GM12878 (cell line): ENCODE measurements at regions not wholly inside any gene's neighbourhood (a gene's known extent, or its start where the extent isn't known, plus 50 kb on each side); places are given as distances from the start of the nearest gene placed in this dataset.

Source experiments
- ATAC-seq: fragments of 200-7000 bp; cut with Tn5 transposase; 3 replicates; pipeline ENCODE4 v1.9.1; 2020; ENCODE audit warnings: mild to moderate bottlenecking, moderate library complexity
- BruUV-seq: library from RNA; stranded (reverse); fragments of 400-500 nt; replicated peaks from 2 replicates; lab custom pipeline; 2021; lab: Mats Ljungman, UMichigan
- CTCF ChIA-PET: fragments of 300-600 bp; sonication (Branson Sonifier 250); formaldehyde crosslinking; extraction: SDS; loops from one replicate; lab custom pipeline; 2021; ENCODE audit warnings: inconsistent platforms; lab: Yijun Ruan, JAX
- POLR2A ChIA-PET: fragments of 350-600 bp; formaldehyde crosslinking; extraction: SDS; loops from one replicate; lab custom pipeline; 2021; ENCODE audit warnings: inconsistent platforms; lab: Charles Lee
- RAD21 ChIA-PET: fragments of 300-600 bp; sonication (Branson Sonifier 250); formaldehyde crosslinking; loops from one replicate; lab custom pipeline; 2023; ENCODE audit warnings: antibody characterized with exemption; ENCODE audit not compliant: unreplicated experiment; lab: Charles Lee
- SMC1A ChIA-PET: fragments of 300-600 bp; sonication (Branson Sonifier 250); formaldehyde crosslinking; loops from one replicate; lab custom pipeline; 2023; ENCODE audit not compliant: unreplicated experiment, uncharacterized antibody; lab: Charles Lee
- DNase-seq: peaks from one replicate; pipeline ENCODE4 v3.0.0-alpha.2; 2011; ENCODE audit warnings: low read depth, low spot score
- FAIRE-seq: peaks from 3 replicates; lab custom pipeline; 2011; peaks lifted over from hg19 to GRCh38; lab: Jason Lieb, UNC
- H2AFZ ChIP-seq: 2 replicates; pipeline ENCODE4 v1.6.0; 2011; ENCODE audit warnings: low read depth, low read length, control low read depth; ENCODE audit not compliant: control insufficient read depth
- H3K27ac ChIP-seq: 2 replicates; pipeline ENCODE4 v1.5.1; 2011; ENCODE audit warnings: control low read depth; ENCODE audit not compliant: control insufficient read depth, insufficient read depth
- H3K27me3 ChIP-seq, 2 experiments: replicated peaks in 1 of 2; 2 replicates each; pipeline versions ENCODE4 v1.6.0 to v1.6.1; 2011; ENCODE audit warnings: low read length in 1 of 2; ENCODE audit not compliant: control insufficient read depth in 2 of 2, insufficient read depth in 2 of 2
- H3K36me3 ChIP-seq, 2 experiments: 2 replicates each; pipeline ENCODE4 v1.5.1; 2011; ENCODE audit warnings: low read length in 1 of 2; ENCODE audit not compliant: control insufficient read depth in 2 of 2, insufficient read depth in 2 of 2
- H3K4me1 ChIP-seq: 2 replicates; pipeline ENCODE4 v1.6.1; 2011; ENCODE audit warnings: mild to moderate bottlenecking, low read length, moderate library complexity, mixed read lengths; ENCODE audit not compliant: control insufficient read depth, insufficient read depth
- H3K4me2 ChIP-seq: 2 replicates; pipeline ENCODE4 v1.6.0; 2011; ENCODE audit warnings: control low read depth; ENCODE audit not compliant: control insufficient read depth, insufficient read depth
- H3K4me3 ChIP-seq: fragments of 200-600 bp; sonication (generic); 2 replicates; pipeline ENCODE4 v1.5.1; 2016
- H3K79me2 ChIP-seq: 2 replicates; pipeline ENCODE4 v1.6.0; 2011; ENCODE audit warnings: low read length; ENCODE audit not compliant: control insufficient read depth, insufficient read depth
- H3K9ac ChIP-seq: 2 replicates; pipeline ENCODE4 v1.8.0; 2011; ENCODE audit warnings: low read length, control low read depth, mixed read lengths; ENCODE audit not compliant: control insufficient read depth, insufficient read depth
- H3K9me3 ChIP-seq: replicated peaks from 3 replicates; pipeline ENCODE4 v1.5.1; 2011; ENCODE audit warnings: mild to moderate bottlenecking, low read length; ENCODE audit not compliant: control insufficient read depth, insufficient read depth
- H4K20me1 ChIP-seq: 2 replicates; pipeline ENCODE4 v1.6.0; 2011; ENCODE audit not compliant: control insufficient read depth, insufficient read depth
- CBX3 ChIP-seq: fragments of 200-600 bp; sonication (generic); IDR thresholded peaks from 2 replicates; pipeline ENCODE4 v1.6.1; 2016; ENCODE audit warnings: low read depth, borderline replicate concordance
- CBX5 ChIP-seq: sonication (generic); IDR thresholded peaks from 2 replicates; pipeline ENCODE4 v1.6.1; 2016; ENCODE audit warnings: low read depth, moderate library complexity, mild to moderate bottlenecking, inconsistent platforms
- CTCF ChIP-seq, 3 experiments: IDR thresholded peaks in 2 of 3; conservative IDR thresholded peaks in 1 of 3; 2 replicates each; pipeline ENCODE4 v1.5.1; 2011; ENCODE audit warnings: low read depth in 3 of 3, low read length in 3 of 3, mild to moderate bottlenecking in 3 of 3, control low read depth in 2 of 3, moderate library complexity in 2 of 3, inconsistent platforms in 1 of 3, mixed read lengths in 1 of 3; ENCODE audit not compliant: control insufficient read depth in 2 of 3, insufficient read depth in 1 of 3; ENCODE audit errors: extremely low read depth in 1 of 3
- EP300 ChIP-seq, 2 experiments: fragments of 150-350 bp in 1 of 2; IDR thresholded peaks; 2 replicates each; pipeline ENCODE4 v1.6.1; 2011 to 2012; ENCODE audit warnings: low read depth in 2 of 2, low read length in 2 of 2, borderline replicate concordance in 1 of 2, improper control_type of control experiment in 1 of 2, inconsistent platforms in 1 of 2; ENCODE audit not compliant: control insufficient read depth in 1 of 2
- HDAC2 ChIP-seq: fragments of 200-600 bp; sonication (generic); IDR thresholded peaks from 2 replicates; pipeline ENCODE4 v1.6.1; 2017
- MYC ChIP-seq: IDR thresholded peaks from 2 replicates; pipeline ENCODE4 v1.6.1; 2011; ENCODE audit warnings: mild to moderate bottlenecking, low read length, moderate library complexity, inconsistent platforms; ENCODE audit not compliant: insufficient read depth, insufficient replicate concordance, insufficient read length, severe bottlenecking
- PKNOX1 ChIP-seq: fragments of 450-650 bp; IDR thresholded peaks from 2 replicates; pipeline ENCODE4 v1.6.1; 2016; ENCODE audit warnings: mild to moderate bottlenecking
- POLR2A ChIP-seq: IDR thresholded peaks from 2 replicates; pipeline ENCODE4 v1.6.1; 2011; ENCODE audit warnings: low read depth, mild to moderate bottlenecking, low read length
- POU2F2 ChIP-seq: IDR thresholded peaks from 3 replicates; pipeline ENCODE4 v1.6.1; 2011; ENCODE audit warnings: low read depth, mild to moderate bottlenecking, low read length, borderline replicate concordance
- RUNX3 ChIP-seq: IDR thresholded peaks from 2 replicates; pipeline ENCODE4 v1.6.1; 2012; ENCODE audit warnings: low read length, inconsistent platforms
- STAT3 ChIP-seq: IDR thresholded peaks from 2 replicates; pipeline ENCODE4 v1.6.1; 2011; ENCODE audit warnings: low read depth, low read length, improper control_type of control experiment
- SUPT20H ChIP-seq: IDR thresholded peaks from 2 replicates; pipeline ENCODE4 v1.6.1; 2011; ENCODE audit warnings: low read depth, mild to moderate bottlenecking, low read length, moderate library complexity, borderline replicate concordance; ENCODE audit not compliant: control insufficient read depth
- YY1 ChIP-seq: IDR thresholded peaks from 2 replicates; pipeline ENCODE4 v1.6.1; 2011; ENCODE audit warnings: low read depth, mild to moderate bottlenecking, low read length
- ZBED1 ChIP-seq: IDR thresholded peaks from 2 replicates; pipeline ENCODE4 v1.6.1; 2016; ENCODE audit warnings: borderline replicate concordance
- ZNF384 ChIP-seq: IDR thresholded peaks from 2 replicates; pipeline ENCODE4 v1.6.1; 2012; ENCODE audit warnings: low read depth, mild to moderate bottlenecking, low read length, improper control_type of control experiment, borderline replicate concordance
- WGBS: methylation state at CpG from one replicate; pipeline ENCODE4 v1.1.6; 2016; ENCODE audit warnings: low lambda C conversion rate; ENCODE audit not compliant: insufficient replicate concordance, insufficient coverage; ENCODE audit errors: missing lambda C conversion rate; 5-methylcytosine and 5-hydroxymethylcytosine counted together
- in situ Hi-C: fragments of 300-500 bp; cut with MboI; formaldehyde crosslinking; loops from 9 replicates; pipeline ENCODE4 v1.14.3; 2018; ENCODE audit warnings: mixed read lengths
- intact Hi-C: fragments of 100-400 bp; cut with micrococcal nuclease; formaldehyde crosslinking; loops from one replicate; pipeline ENCODE4 v1.14.2; 2022; ENCODE audit not compliant: unreplicated experiment

GRCh38 chr9:73906671-73907070 is 590.5 kb upstream of the RORB start:
- ATAC-seq (no peak), FAIRE-seq (no peak)
- no peak overlapping the region for H3K4me3 ChIP-seq
- WGBS, result 0% methylated on average over 1 of the region's 1 CpG
- TF ChIP-seq RUNX3 (no peak), ZBED1 (no peak), CBX3 (no peak), SUPT20H (no peak), HDAC2 (no peak), EP300 (IDR thresholded peaks at IDR 0.05; ENCODE audit: borderline replicate concordance in 1 of 2, control insufficient read depth in 1 of 2, low read depth in 2 of 2, low read length in 2 of 2) (no peak), POU2F2 (no peak), CBX5 (no peak), MYC (no peak), ZNF384 (no peak), STAT3 (no peak), PKNOX1 (no peak), YY1 (no peak), CTCF (IDR thresholded peaks at IDR 0.05 in 2 of 3, conservative IDR thresholded peaks at IDR 0.05 in 1 of 3; ENCODE audit: control insufficient read depth in 2 of 3, extremely low read depth in 1 of 3, insufficient read depth in 1 of 3, low read depth in 3 of 3, low read length in 3 of 3) (no peak), POLR2A (no peak)
- TF ChIP-seq, all 136 proteins: peak for 0
- in situ Hi-C loops, result no loop called here
- ChIA-PET POLR2A (no interaction called here), CTCF (interaction anchor here (0.8 kb wide), 1 partner anchor 11 kb away, joined by 3 read pairs; no protein-coding TSS in a partner anchor), RAD21 (no interaction called here), SMC1A (interaction anchor here (1.0 kb wide), 1 partner anchor 9 kb away, joined by 3 read pairs; no protein-coding TSS in a partner anchor)
- no peak for DNase-seq
- H3K27me3 ChIP-seq, result no peaks in the 10 kb centered on the region
- no peaks in the 10 kb centered on the region for H3K4me1 ChIP-seq
- no peaks in the 10 kb centered on the region for H3K36me3 ChIP-seq
- H3K9me3 ChIP-seq, result no peaks in the 10 kb centered on the region
- BruUV-seq, result no TSS peak
- intact Hi-C loops, result no loop called here
- no peaks in the 10 kb centered on the region for H3K79me2 ChIP-seq
- no peak overlapping the region for H3K9ac ChIP-seq
- no peak overlapping the region for H2AFZ ChIP-seq
- no peak overlapping the region for H3K27ac ChIP-seq
- H3K4me2 ChIP-seq, result no peak overlapping the region
- no peaks in the 10 kb centered on the region for H4K20me1 ChIP-seq
